Caco-2 (cell line): ENCODE measurements at regions not wholly inside any gene's neighbourhood (a gene's known extent, or its start where the extent isn't known, plus 50 kb on each side); places are given as distances from the start of the nearest gene placed in this dataset.

Experiments used
- BruUV-seq: library from RNA; stranded (reverse); fragments of 400-500 nt; replicated peaks from 2 replicates; lab custom pipeline; 2021; lab: Mats Ljungman, UMichigan
- CTCF ChIA-PET: fragments of 300-600 bp; sonication (Branson Sonifier 250); formaldehyde crosslinking; loops from one replicate; lab custom pipeline; 2022; ENCODE audit warnings: antibody characterized with exemption; lab: Charles Lee
- POLR2A ChIA-PET: fragments of 300-600 bp; sonication (Branson Sonifier 250); formaldehyde crosslinking; loops from one replicate; lab custom pipeline; 2022; ENCODE audit warnings: antibody characterized with exemption; lab: Charles Lee
- DNase-seq, 2 experiments: peaks; one replicate each; pipeline versions ENCODE4 v3.0.0 to v3.0.0-alpha.2; 2020 to 2022
- H3K27me3 ChIP-seq: replicated peaks from 2 replicates; pipeline ENCODE4 v1.6.0; 2011; ENCODE audit warnings: low read length; ENCODE audit not compliant: control insufficient read depth, insufficient read depth
- H3K36me3 ChIP-seq: 2 replicates; pipeline ENCODE4 v1.5.1; 2011; ENCODE audit warnings: low read length; ENCODE audit not compliant: control insufficient read depth, insufficient read depth
- H3K4me1 ChIP-seq: fragments of 250-450 bp; sonication (Bioruptor Pico); 2 replicates; pipeline ENCODE4 v1.5.1; 2020; ENCODE audit warnings: mild to moderate bottlenecking
- H3K4me3 ChIP-seq: 2 replicates; pipeline ENCODE4 v1.5.1; 2011; ENCODE audit warnings: low read depth, mild to moderate bottlenecking, control low read depth, low read length
- H3K9me3 ChIP-seq: fragments of 250-450 bp; sonication (Bioruptor Pico); 2 replicates; pipeline ENCODE4 v1.5.1; 2020; ENCODE audit warnings: mild to moderate bottlenecking, moderate library complexity
- H3K27ac Mint-ChIP-seq: one replicate; pipeline ENCODE4 v1.8.0; 2022; ENCODE audit warnings: mixed read lengths; ENCODE audit not compliant: unreplicated experiment
- H3K27me3 Mint-ChIP-seq: one replicate; pipeline ENCODE4 v1.8.0; 2022; ENCODE audit warnings: mixed read lengths; ENCODE audit not compliant: insufficient read depth, unreplicated experiment
- H3K36me3 Mint-ChIP-seq: one replicate; pipeline ENCODE4 v1.8.0; 2022; ENCODE audit warnings: mild to moderate bottlenecking, mixed read lengths; ENCODE audit not compliant: insufficient read depth, unreplicated experiment
- H3K4me1 Mint-ChIP-seq: one replicate; pipeline ENCODE4 v1.8.0; 2022; ENCODE audit warnings: low read depth, mixed read lengths; ENCODE audit not compliant: unreplicated experiment
- H3K4me3 Mint-ChIP-seq: one replicate; pipeline ENCODE4 v1.8.0; 2022; ENCODE audit warnings: mild to moderate bottlenecking, moderate library complexity, mixed read lengths; ENCODE audit not compliant: unreplicated experiment
- H3K9me3 Mint-ChIP-seq: one replicate; pipeline ENCODE4 v1.8.0; 2022; ENCODE audit warnings: mixed read lengths; ENCODE audit not compliant: unreplicated experiment
- intact Hi-C: fragments of 100-400 bp; cut with micrococcal nuclease; formaldehyde crosslinking; loops from one replicate; pipeline ENCODE4 v1.10.0; 2022; ENCODE audit not compliant: unreplicated experiment
- TF ChIP-seq, protein P1 (sequence below), 2 experiments: fragments of 200-600 bp in 1 of 2; IDR thresholded peaks; 1 replicate in 1 of 2; 2 replicates in 1 of 2; pipeline versions ENCODE4 v1.5.1 to v1.8.0; 2011 to 2022; ENCODE audit warnings: antibody characterized with exemption in 1 of 2, control low read depth in 1 of 2, inconsistent platforms in 1 of 2, low read depth in 1 of 2, low read length in 1 of 2, mild to moderate bottlenecking in 1 of 2, moderate library complexity in 1 of 2; ENCODE audit not compliant: insufficient read depth in 1 of 2, severe bottlenecking in 1 of 2, unreplicated experiment in 1 of 2

DNA sequence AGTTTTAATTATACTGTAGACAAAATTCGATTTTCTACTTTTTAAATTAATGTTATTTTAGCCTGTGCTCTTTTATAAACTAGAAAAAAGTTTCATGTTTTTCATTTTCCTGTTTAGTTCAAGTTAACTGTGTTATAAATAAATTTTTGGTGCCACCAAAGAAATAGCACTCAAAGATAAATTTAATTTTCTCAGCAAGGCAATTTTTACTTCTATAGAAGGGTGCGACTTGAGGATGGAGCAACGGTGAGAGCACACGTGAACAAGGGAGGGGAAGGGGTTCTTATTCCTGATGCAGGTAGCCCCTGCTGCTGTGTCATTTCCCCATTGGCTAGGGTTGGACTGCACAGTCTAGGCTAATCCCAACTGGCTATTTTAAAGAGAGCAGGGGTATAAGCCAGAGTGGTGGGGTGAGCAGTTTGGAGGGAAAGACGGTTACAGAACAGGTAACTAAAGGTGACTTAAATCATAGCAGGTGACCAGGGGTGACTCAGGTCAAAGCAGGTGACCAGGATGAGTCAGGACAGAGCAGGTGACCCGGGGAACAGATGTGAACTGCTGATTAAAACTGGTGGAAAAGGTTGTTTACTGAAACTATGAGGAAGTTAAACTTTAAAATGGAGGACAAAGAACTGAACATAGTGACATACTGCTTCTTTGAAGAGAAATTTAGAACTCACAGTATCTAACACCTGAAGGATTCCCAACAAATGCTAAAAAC is 104.6 kb upstream of the GPBP1 start:
- Mint-ChIP-seq H3K27me3 (no peaks in the 10 kb centered on the region), H3K27ac (no peak overlapping the region), H3K4me3 (no peak overlapping the region), H3K36me3 (no peaks in the 10 kb centered on the region), H3K4me1 (peaks cover 30% of the 10 kb centered on the region), H3K9me3 (peaks cover 29% of the 10 kb centered on the region)
- intact Hi-C loops: no loop called here
- H3K4me3 ChIP-seq: no peak overlapping the region
- peaks cover 33% of the 10 kb centered on the region for H3K9me3 ChIP-seq
- no peaks in the 10 kb centered on the region for H3K36me3 ChIP-seq
- BruUV-seq: no TSS peak
- peaks cover 35% of the 10 kb centered on the region for H3K4me1 ChIP-seq
- CTCF ChIA-PET: no interaction called here
- TF ChIP-seq, protein P1, sequence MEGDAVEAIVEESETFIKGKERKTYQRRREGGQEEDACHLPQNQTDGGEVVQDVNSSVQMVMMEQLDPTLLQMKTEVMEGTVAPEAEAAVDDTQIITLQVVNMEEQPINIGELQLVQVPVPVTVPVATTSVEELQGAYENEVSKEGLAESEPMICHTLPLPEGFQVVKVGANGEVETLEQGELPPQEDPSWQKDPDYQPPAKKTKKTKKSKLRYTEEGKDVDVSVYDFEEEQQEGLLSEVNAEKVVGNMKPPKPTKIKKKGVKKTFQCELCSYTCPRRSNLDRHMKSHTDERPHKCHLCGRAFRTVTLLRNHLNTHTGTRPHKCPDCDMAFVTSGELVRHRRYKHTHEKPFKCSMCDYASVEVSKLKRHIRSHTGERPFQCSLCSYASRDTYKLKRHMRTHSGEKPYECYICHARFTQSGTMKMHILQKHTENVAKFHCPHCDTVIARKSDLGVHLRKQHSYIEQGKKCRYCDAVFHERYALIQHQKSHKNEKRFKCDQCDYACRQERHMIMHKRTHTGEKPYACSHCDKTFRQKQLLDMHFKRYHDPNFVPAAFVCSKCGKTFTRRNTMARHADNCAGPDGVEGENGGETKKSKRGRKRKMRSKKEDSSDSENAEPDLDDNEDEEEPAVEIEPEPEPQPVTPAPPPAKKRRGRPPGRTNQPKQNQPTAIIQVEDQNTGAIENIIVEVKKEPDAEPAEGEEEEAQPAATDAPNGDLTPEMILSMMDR (IDR thresholded peaks at IDR 0.05; ENCODE audit: insufficient read depth in 1 of 2, low read depth in 1 of 2, low read length in 1 of 2, severe bottlenecking in 1 of 2, unreplicated experiment in 1 of 2): no peak
- peak; percentile 11 to 41 for DNase-seq
- POLR2A ChIA-PET: no interaction called here
- H3K27me3 ChIP-seq: no peaks in the 10 kb centered on the region

DNA sequence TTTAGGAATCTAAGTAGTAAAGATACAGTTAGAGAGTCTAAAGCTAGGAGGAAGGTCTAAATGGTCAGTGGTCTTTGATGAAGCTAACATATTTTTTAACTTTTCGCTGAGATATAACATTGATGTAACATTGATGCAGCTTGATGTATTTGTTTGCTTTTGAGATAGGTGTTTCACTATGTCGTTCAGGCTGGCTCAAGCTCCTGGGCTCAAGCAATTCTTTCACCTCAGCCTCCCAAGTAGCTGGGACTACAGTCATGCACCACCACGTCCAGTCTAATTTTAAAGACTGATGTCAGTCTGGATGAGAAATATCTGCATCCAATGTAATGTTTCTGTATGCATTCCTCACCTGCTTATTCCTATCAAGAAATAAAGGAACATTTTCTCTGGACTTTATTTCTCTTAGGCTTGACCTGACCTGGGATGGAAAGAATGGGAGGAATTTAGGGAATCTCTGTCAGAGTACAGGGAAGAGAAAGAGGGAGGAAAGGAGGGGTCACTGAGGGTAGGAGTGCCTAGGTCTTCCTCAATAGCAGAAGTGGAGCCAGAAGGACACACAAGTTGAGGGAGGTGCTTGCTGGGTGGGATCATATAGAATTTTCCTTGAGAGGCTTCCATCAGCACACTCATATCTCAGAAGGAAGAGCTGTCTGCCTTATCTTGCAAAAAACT is 101.5 kb upstream of the GPBP1 start:
- Histone ChIP-seq H3K9me3 (peaks cover 33% of the 10 kb centered on the region), H3K27me3 (no peaks in the 10 kb centered on the region), H3K4me3 (no peak overlapping the region), H3K4me1 (peaks cover 34% of the 10 kb centered on the region), H3K36me3 (no peaks in the 10 kb centered on the region)
- TF ChIP-seq, protein P1 (IDR thresholded peaks at IDR 0.05; ENCODE audit: insufficient read depth in 1 of 2, low read depth in 1 of 2, low read length in 1 of 2, severe bottlenecking in 1 of 2, unreplicated experiment in 1 of 2): no peak
- Mint-ChIP-seq H3K27ac (peak overlapping the region; percentile 53), H3K36me3 (no peaks in the 10 kb centered on the region), H3K4me3 (peak overlapping the region; percentile 16), H3K9me3 (peaks cover 22% of the 10 kb centered on the region), H3K27me3 (no peaks in the 10 kb centered on the region), H3K4me1 (peaks cover 30% of the 10 kb centered on the region)
- POLR2A ChIA-PET: interaction anchor here (0.6 kb wide), 1 partner anchor 22 kb away, joined by 3 read pairs; no protein-coding TSS in a partner anchor
- peak in 1 of 2 experiments; percentile 24 for DNase-seq
- CTCF ChIA-PET: no interaction called here
- intact Hi-C loops: no loop called here
- no TSS peak for BruUV-seq

DNA sequence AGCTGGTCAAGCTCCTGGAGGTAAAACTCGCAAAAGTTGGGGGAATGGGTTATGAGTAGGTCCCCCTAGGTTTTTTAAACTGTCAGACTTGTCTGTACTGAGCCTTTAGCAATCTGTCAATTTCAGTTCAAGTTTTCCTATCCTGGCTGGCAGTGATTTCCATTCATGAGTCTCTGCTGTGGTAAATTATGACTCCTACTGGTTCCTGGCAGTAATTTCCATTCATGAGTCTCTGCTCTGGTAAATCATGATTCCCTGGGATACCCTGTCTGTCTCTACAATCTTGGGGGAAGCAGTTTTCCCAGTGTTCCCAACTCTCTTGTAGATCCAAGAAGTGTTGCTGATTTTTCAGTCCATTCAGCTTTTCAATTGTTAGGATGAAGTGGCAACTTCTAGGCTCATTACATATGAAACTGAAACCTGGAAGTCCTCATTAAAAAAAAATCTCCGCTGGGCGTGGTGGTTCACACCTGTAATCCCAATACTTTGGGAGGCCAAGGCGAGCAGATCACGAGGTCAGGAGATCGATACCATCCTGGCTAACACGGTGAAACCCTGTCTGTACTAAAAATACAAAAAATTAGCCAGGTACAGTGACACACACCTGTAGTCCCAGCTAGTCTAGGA is 91.3 kb upstream of the GPBP1 start:
- Mint-ChIP-seq H3K4me3 (no peak overlapping the region), H3K36me3 (no peaks in the 10 kb centered on the region), H3K4me1 (no peaks in the 10 kb centered on the region), H3K27ac (no peak overlapping the region), H3K9me3 (no peaks in the 10 kb centered on the region), H3K27me3 (no peaks in the 10 kb centered on the region)
- intact Hi-C loops: loop anchor here (1.0 to 5.0 kb wide), 6 partner anchors 56 to 182 kb away; partner anchors contain the start of genes MIER3 and SETD9
- TF ChIP-seq, protein P1 (IDR thresholded peaks at IDR 0.05; ENCODE audit: insufficient read depth in 1 of 2, low read depth in 1 of 2, low read length in 1 of 2, severe bottlenecking in 1 of 2, unreplicated experiment in 1 of 2): peak; percentile 55 to 73
- peak in 1 of 2 experiments; percentile 46 for DNase-seq
- BruUV-seq: no TSS peak
- Histone ChIP-seq H3K27me3 (no peaks in the 10 kb centered on the region), H3K4me1 (no peaks in the 10 kb centered on the region), H3K36me3 (no peaks in the 10 kb centered on the region), H3K4me3 (no peak overlapping the region), H3K9me3 (no peaks in the 10 kb centered on the region)
- ChIA-PET CTCF (no interaction called here), POLR2A (no interaction called here)
